ENCODE measurements at regions not wholly inside any gene's neighbourhood (a gene's known extent, or its start where the extent isn't known, plus 50 kb on each side); places are given as distances from the start of the nearest gene placed in this dataset.

- DNase-seq = no peak
These were observed 259.3 kb downstream of the DCDC2C start for GRCh38 chr2:3962719-3963118.

GRCh38 chr2:3965211-3965610 is 261.8 kb downstream of the DCDC2C start:
- DNase-seq = no peak

GRCh38 chr2:3965953-3966352 is 262.6 kb downstream of the DCDC2C start:
- DNase-seq = no peak

- no peak for DNase-seq
These were observed 263.1 kb downstream of the DCDC2C start for GRCh38 chr2:3966470-3966869.

GRCh38 chr2:3968736-3969135 is 265.4 kb downstream of the DCDC2C start:
- DNase-seq = no peak

GRCh38 chr2:3970791-3971651 is 267.6 kb downstream of the DCDC2C start:
- no peak for DNase-seq

- DNase-seq = no peak
These were observed 268.3 kb downstream of the DCDC2C start for GRCh38 chr2:3971652-3972192.

GRCh38 chr2:3972377-3972776 is 269.0 kb downstream of the DCDC2C start:
- DNase-seq = no peak

GRCh38 chr2:3974765-3975164 is 271.4 kb downstream of the DCDC2C start:
- no peak for DNase-seq

- DNase-seq = no peak
These were observed 278.1 kb downstream of the DCDC2C start for GRCh38 chr2:3981446-3981987.

GRCh38 chr2:3982160-3982559 is 278.8 kb downstream of the DCDC2C start:
- DNase-seq = no peak

GRCh38 chr2:3986063-3986462 is 282.7 kb downstream of the DCDC2C start:
- no peak for DNase-seq

- no peak for DNase-seq
These were observed 283.3 kb downstream of the DCDC2C start for GRCh38 chr2:3986530-3987258.

- DNase-seq = no peak
These were observed 299.5 kb downstream of the DCDC2C start for GRCh38 chr2:4002841-4003403.

- DNase-seq = no peak
These were observed 308.8 kb downstream of the DCDC2C start for GRCh38 chr2:4012197-4012596.

- DNase-seq = no peak
These were observed 315.2 kb downstream of the DCDC2C start for GRCh38 chr2:4018535-4018934.

GRCh38 chr2:4020153-4020552 is 316.8 kb downstream of the DCDC2C start:
- DNase-seq = no peak

GRCh38 chr2:4020649-4021048 is 317.3 kb downstream of the DCDC2C start:
- DNase-seq = no peak

GRCh38 chr2:4024605-4025004 is 321.2 kb downstream of the DCDC2C start:
- DNase-seq = no peak

- DNase-seq = no peak
These were observed 325.7 kb downstream of the DCDC2C start for GRCh38 chr2:4029081-4029480.

- no peak for DNase-seq
These were observed 336.5 kb downstream of the DCDC2C start for GRCh38 chr2:4039896-4040295.

GRCh38 chr2:4047961-4048891 is 344.9 kb downstream of the DCDC2C start:
- DNase-seq = no peak

Measured in right forelimb (tissue), 1 donor.